ENCODE measurements at regions not wholly inside any gene's neighbourhood (a gene's known extent, or its start where the extent isn't known, plus 50 kb on each side); places are given as distances from the start of the nearest gene placed in this dataset.
"Not testable (repeated sequence)": the region's sequence is repeated elsewhere in the genome, so short reads cannot be mapped to it uniquely, and the experiment has no call there.

DNA sequence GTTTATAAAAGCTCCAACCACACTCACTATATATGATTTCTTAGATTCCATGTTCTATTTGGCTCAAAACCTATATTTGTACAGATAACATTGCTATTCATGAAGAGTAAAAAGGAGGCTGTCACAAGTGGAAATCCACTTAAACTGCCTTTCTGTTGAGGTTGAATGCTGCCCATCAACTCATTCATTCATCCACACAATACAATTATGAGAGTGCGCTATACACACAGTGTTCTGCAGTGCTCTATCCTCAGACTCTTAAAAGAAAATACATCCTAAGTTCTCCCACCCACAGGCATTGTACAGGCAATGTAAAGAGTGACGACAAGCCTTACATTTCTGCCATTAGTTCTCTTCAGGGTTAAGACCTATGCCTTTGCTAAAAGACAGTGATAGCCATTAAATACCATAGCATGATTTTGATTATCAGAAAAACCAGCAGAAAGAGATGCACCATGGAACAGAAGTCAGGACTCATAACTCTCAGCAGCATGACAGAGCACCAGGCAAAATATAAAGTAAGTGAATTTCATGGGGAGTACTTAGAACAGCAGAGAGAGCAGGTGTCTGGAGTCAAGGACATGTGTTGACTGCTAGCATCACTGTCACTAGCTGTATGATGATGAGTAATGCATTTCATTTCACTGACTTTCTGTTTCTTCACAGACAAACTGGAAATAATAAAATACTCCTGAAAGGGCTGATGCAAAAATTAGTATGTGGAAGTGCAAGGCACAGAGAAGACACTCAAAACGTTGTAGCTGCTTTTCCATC is 218.0 kb downstream of the RBM26 start:
- DNase-seq = no peak

DNA sequence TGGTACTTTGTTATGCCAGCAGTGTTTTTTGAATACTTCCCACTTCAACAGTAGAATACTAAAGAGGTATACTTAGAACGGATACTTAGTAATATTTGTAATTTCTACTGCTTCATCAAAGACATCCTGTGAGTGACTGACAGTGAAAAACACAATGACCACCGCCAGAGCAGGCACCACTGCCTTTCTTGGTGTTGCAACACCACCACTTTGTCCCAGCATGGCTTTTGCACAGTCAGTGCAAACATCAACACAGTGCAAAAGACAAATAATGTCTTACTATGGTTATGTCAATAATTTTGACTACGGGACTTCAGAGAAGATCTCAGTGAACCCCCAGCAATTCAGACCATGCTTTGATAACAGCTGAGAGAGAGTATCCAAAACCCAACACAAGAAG is 220.5 kb downstream of the RBM26 start:
- no peak for DNase-seq

- DNase-seq = no peak
Measured at GRCh38 chr13:79183231-79183630, 222.8 kb downstream of the RBM26 start.

DNA sequence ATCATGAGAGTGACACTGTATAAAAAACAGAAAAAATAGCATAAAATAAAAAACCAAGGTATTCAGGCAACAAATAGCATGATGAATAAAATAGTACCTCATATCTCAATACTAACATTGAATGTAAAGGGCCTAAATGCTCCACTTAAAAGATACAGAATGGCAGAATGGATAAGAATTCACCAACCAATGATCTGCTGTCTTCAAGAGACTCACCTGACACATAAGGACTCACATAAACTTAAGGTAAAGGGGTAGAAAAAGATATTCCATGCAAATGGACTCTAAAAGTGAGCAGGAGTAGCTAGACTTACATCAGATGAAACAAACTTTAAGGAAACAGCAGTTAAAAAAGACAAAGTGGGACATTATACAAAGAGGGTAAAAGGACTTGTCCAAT is 232.4 kb downstream of the RBM26 start:
- not testable (repeated sequence) for DNase-seq

- not testable (repeated sequence) for DNase-seq
Measured at GRCh38 chr13:79172924-79173323, 233.1 kb downstream of the RBM26 start.

DNA sequence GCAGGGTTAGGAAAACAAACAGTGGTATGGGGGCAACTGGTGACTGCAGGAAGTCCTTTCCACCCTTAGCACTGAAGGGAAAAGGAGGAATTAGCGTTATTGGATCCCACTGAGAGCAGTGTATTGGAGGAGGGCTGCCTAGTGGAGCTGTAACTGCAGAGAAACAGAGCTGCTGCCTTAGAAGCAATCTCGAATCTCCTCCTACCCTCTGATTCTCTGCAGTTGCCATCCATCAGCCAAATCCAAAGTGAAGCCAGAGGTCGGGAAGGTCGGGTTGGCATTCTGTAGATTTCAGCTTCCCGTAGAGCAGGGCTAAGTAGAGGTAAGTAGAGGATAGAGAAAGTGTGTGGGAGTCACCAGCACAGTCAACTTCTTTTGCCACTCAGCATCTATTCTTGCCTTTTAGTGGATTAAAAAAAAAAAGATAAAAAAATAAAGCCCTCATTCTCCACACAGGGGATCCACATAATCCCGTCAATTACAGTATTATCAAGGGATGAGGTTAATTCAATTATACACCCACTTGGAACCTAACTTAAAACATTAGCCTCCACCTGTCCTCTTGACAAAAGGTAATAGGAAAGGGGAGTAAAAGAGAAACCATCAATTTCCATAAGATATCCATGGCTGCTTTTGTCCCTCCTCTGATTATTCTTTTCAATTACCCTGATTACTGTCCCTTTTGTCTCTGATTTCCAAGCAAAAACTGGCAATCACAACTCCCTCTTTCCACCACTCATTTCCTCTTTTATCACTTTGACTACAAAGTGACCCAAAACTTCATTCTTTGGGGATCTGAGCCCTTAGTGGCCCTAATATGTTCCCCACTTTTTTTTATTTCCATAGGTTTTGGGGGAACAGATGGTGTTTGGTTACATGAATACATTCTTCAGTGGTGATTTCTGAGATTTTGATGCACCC is 234.7 kb downstream of the RBM26 start:
- DNase-seq = no peak

DNA sequence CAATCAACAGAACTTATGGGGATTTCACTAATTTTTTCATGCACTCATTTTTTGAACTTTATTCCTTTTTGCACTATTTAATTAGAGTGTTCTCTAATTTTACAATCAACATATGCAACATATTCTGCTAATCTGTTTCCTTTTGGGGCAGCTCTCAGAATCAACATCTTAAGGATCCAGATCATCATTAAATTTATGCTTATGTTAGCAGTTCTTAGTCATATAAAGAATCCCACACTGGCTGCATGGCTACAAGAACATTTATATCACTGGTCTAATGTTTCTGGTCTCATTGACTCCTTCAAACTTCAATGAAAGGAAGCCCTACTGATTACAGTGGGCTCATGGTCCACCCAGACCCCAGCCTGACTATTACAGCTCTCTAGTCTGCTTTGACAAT is 245.2 kb downstream of the RBM26 start:
- DNase-seq = no peak

DNA sequence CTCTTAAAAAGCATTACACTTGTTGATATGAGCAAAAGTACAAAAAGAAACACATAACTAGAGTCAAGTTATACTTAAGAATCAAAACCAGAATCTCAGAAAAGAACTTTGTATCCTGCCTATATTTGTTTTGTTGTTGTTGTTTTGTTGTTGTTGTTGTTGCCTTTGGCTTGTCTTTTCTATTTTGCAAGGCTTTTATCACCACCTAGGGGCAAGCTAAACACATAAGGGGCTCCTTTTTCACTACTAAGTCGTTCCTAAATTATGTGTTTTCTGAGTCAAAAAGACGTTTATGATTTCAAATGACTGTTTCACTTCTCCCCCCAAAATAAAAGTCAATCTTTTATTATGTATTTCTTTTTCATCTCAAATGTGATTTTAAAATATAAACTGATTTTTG is 250.2 kb downstream of the RBM26 start:
- DNase-seq = no peak

- no peak for DNase-seq
Measured at GRCh38 chr13:79149210-79149609, 256.8 kb downstream of the RBM26 start.

DNA sequence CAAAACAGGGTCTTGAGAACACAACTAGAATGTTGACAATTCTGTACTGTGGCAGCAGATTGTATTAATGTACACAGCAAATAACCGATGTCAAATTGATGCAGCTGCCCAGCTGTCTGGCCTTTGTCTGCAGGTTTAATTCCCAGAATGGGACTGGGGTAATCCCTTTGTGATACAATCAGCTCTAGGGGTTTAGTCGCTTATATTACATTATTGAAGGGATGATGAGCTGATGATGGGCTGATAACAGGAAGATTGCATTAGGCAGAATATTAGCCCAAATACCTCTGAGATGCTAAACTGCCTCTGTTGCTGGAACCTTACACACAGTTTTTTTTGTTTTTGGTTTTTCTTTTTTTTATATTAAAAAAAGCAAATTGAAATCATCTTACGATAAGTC is 265.0 kb downstream of the RBM26 start:
- DNase-seq = no peak

- no peak for DNase-seq
Measured at GRCh38 chr13:79128158-79128557, 277.9 kb downstream of the RBM26 start.

DNA sequence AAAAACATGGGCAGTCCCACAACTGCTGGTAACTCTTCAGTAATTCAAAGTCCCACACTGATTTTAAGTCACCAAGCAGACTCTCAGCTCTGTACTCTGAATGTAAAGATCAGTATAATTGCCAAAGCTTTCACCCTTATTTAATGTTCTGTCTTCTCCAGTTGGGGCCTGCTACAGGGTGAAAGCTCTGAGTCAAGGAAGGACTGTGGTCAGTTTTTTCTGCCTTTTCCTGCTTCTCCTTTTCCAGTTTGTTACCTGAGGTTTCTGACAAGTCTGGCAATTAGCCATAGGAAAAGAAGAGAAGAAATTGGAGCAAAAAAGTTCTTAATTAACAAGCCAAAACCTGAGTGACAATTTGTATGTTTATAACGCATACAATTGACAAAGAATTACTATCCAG is 279.3 kb downstream of the RBM26 start:
- DNase-seq = no peak

DNA sequence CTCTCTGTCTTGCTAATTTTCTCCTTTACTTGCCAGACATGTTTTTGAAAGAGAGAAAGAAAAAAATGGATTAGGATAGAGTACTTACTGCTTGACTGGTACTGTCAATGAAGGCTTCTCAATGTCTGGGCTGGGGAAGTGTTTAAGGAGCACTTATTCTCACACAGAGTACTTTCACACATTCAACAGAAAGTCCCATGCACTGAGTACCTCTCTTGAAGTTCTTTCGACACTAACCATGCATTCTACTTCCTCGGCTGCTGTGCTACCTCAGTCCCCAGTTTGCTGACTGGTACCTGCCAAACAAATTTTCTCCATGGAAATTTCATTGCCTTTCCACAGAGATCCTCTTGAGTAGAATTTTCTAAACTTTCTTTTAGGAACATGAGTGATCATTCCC is 281.9 kb downstream of the RBM26 start:
- no peak for DNase-seq

DNA sequence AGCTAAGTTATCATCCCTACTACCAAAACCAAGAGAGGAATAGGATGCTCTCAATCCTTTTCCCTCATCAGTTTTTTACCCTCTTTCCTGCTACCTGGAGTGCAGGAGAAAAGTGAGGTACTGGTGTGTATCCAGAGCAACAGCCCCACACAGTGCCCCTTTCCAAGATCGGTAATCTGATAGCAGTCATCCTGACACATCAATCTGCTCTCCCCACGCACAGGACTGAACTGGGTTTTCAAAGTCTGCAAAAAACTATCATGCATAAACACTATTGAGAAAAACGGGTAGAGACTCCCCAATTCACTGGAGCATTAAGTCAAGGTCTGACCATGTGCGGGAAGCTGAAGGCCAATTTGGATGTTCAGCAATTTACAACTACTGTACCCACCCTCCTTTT is 284.8 kb downstream of the RBM26 start:
- no peak for DNase-seq

- no peak for DNase-seq
Measured at GRCh38 chr13:79119578-79120107, 286.4 kb downstream of the RBM26 start.

GRCh38 chr13:79112016-79112415 is 294.0 kb downstream of the RBM26 start:
- no peak for DNase-seq

GRCh38 chr13:79108914-79109643 is 297.0 kb downstream of the RBM26 start:
- no peak for DNase-seq

GRCh38 chr13:79098596-79098995 is 307.5 kb downstream of the RBM26 start:
- no peak for DNase-seq

- no peak for DNase-seq
Measured at GRCh38 chr13:79097201-79097600, 308.9 kb downstream of the RBM26 start.

- DNase-seq = no peak
Measured at GRCh38 chr13:79096099-79096498, 310.0 kb downstream of the RBM26 start.

DNA sequence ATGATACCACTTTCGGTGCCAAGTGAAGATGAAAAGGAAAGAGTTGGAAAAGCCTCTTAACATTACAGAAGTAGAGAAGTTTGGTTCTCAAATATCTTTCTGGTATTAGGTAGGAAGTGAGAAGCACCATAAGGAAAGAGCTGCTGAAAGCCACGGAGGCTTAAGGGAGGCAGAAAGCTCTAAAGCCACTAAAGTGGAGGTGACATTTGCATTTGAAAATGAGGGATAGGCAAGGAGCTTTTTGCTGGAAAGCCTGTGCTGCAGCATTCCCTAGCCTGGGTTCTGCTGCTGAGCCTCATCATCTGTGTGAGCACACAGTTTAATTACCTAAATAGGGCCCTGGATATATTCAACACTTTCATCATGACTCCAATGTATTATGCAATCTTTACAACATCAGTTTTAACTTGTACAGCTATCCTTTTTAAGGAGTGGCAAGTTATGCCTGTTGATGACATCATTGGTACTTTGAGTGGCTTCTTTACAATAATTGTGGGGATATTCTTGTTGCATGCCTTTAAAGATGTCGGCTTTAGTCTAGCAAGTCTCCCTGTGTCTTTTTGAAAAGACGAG is 315.4 kb downstream of the RBM26 start:
- DNase-seq = no peak

- DNase-seq = no peak
Measured at GRCh38 chr13:79084802-79085424, 321.1 kb downstream of the RBM26 start.
